OCI-LY1 (cell line): ENCODE measurements at regions not wholly inside any gene's neighbourhood (a gene's known extent, or its start where the extent isn't known, plus 50 kb on each side); places are given as distances from the start of the nearest gene placed in this dataset.

Source experiments
- CTCF ChIP-seq: fragments of 200-600 bp; sonication (generic), shearing (Covaris generic); IDR thresholded peaks from 2 replicates; pipeline ENCODE4 v1.5.1; 2017; ENCODE audit warnings: mild to moderate bottlenecking, antibody characterized with exemption, low read length, moderate library complexity, mixed read lengths
- EZH2 ChIP-seq: fragments of 200-600 bp; sonication (generic), shearing (Covaris generic); IDR thresholded peaks from 2 replicates; pipeline ENCODE4 v1.8.0; 2017; ENCODE audit warnings: borderline replicate concordance, mixed run types, mild to moderate bottlenecking, antibody characterized with exemption, low read length, moderate library complexity, mixed read lengths

DNA sequence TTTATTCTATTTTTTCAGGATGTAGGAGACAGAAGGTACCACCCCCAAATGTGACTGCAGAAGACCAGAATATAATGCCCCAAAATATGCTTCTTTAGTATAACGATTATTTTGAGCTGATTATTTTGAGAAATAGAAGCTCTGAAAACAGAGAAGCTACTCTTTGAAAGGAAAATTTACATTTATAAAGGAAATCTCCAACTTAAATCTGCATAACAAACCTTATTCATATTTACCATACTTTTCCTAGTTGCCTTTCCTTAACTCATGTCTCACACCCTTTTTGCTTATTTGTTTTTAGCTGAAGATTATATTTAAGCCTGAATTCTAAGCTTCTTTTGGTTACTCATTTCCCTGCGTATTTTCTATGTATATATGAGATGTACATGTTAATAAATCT, 127.1 kb upstream of the THSD7A start:
- TF ChIP-seq CTCF (no peak), EZH2 (no peak)
